Nephron progenitor cell (in vitro differentiated cells): ENCODE measurements at regions not wholly inside any gene's neighbourhood (a gene's known extent, or its start where the extent isn't known, plus 50 kb on each side); places are given as distances from the start of the nearest gene placed in this dataset.

Experiments used
- DNase-seq: peaks from one replicate; pipeline ENCODE4 v3.0.0; 2021
- H3K27ac Mint-ChIP-seq: 2 replicates; pipeline ENCODE4 v1.8.0; 2021; ENCODE audit warnings: mild to moderate bottlenecking, moderate library complexity, mixed read lengths
- H3K27me3 Mint-ChIP-seq: 2 replicates; pipeline ENCODE4 v1.8.0; 2021; ENCODE audit warnings: mild to moderate bottlenecking, low read depth, mixed read lengths; ENCODE audit not compliant: poor library complexity
- H3K36me3 Mint-ChIP-seq: 2 replicates; pipeline ENCODE4 v1.8.0; 2021; ENCODE audit warnings: low read depth, mixed read lengths
- H3K4me1 Mint-ChIP-seq: 2 replicates; pipeline ENCODE4 v1.8.0; 2021; ENCODE audit warnings: mixed read lengths
- H3K4me3 Mint-ChIP-seq: 2 replicates; pipeline ENCODE4 v1.8.0; 2021; ENCODE audit warnings: mild to moderate bottlenecking, moderate library complexity, mixed read lengths
- H3K9me3 Mint-ChIP-seq: 2 replicates; pipeline ENCODE4 v1.8.0; 2021; ENCODE audit warnings: mild to moderate bottlenecking, moderate library complexity, mixed read lengths
- CTCF ChIP-seq: fragments of 200-600 bp; sonication (generic); IDR thresholded peaks from 2 replicates; pipeline ENCODE4 v1.5.0; 2021; ENCODE audit warnings: antibody characterized with exemption

GRCh38 chr12:87266305-87266704 is 762.9 kb downstream of the C12orf50 start:
- DNase-seq, result no peak
- TF ChIP-seq CTCF, result no peak
- Mint-ChIP-seq H3K27me3 (no peaks in the 10 kb centered on the region), H3K9me3 (no peaks in the 10 kb centered on the region), H3K36me3 (no peaks in the 10 kb centered on the region), H3K4me3 (no peak overlapping the region), H3K4me1 (peaks cover 5% of the 10 kb centered on the region), H3K27ac (no peak overlapping the region)

GRCh38 chr12:87259391-87259790 is 769.8 kb downstream of the C12orf50 start:
- TF ChIP-seq CTCF, result no peak
- no peaks in the 10 kb centered on the region for H3K27me3 Mint-ChIP-seq
- H3K27ac Mint-ChIP-seq, result no peak overlapping the region
- no peaks in the 10 kb centered on the region for H3K9me3 Mint-ChIP-seq
- H3K36me3 Mint-ChIP-seq, result no peaks in the 10 kb centered on the region
- DNase-seq, result no peak
- no peaks in the 10 kb centered on the region for H3K4me1 Mint-ChIP-seq
- H3K4me3 Mint-ChIP-seq, result no peak overlapping the region

GRCh38 chr12:87254381-87255030 is 774.7 kb downstream of the C12orf50 start:
- Mint-ChIP-seq H3K9me3 (no peaks in the 10 kb centered on the region), H3K4me3 (no peak overlapping the region), H3K4me1 (no peaks in the 10 kb centered on the region), H3K27me3 (no peaks in the 10 kb centered on the region), H3K27ac (no peak overlapping the region), H3K36me3 (no peaks in the 10 kb centered on the region)
- DNase-seq, result no peak
- TF ChIP-seq CTCF, result no peak

- Mint-ChIP-seq H3K4me3 (no peak overlapping the region), H3K27ac (no peak overlapping the region), H3K4me1 (peaks cover under 1% of the 10 kb centered on the region), H3K9me3 (no peaks in the 10 kb centered on the region), H3K27me3 (no peaks in the 10 kb centered on the region), H3K36me3 (no peaks in the 10 kb centered on the region)
- no peak for TF ChIP-seq CTCF
- DNase-seq, result no peak
These were observed 776.0 kb downstream of the C12orf50 start for GRCh38 chr12:87253157-87253556.

GRCh38 chr12:87246726-87247125 is 782.5 kb downstream of the C12orf50 start:
- no peak overlapping the region for H3K27ac Mint-ChIP-seq
- H3K4me1 Mint-ChIP-seq, result peaks cover 11% of the 10 kb centered on the region
- H3K9me3 Mint-ChIP-seq, result no peaks in the 10 kb centered on the region
- H3K27me3 Mint-ChIP-seq, result no peaks in the 10 kb centered on the region
- no peak for TF ChIP-seq CTCF
- DNase-seq, result no peak
- H3K36me3 Mint-ChIP-seq, result no peaks in the 10 kb centered on the region
- H3K4me3 Mint-ChIP-seq, result no peak overlapping the region

GRCh38 chr12:87238466-87238865 is 790.7 kb downstream of the C12orf50 start:
- DNase-seq, result no peak
- no peak overlapping the region for H3K4me3 Mint-ChIP-seq
- no peak overlapping the region for H3K27ac Mint-ChIP-seq
- no peaks in the 10 kb centered on the region for H3K9me3 Mint-ChIP-seq
- no peaks in the 10 kb centered on the region for H3K27me3 Mint-ChIP-seq
- no peaks in the 10 kb centered on the region for H3K36me3 Mint-ChIP-seq
- TF ChIP-seq CTCF, result no peak
- no peaks in the 10 kb centered on the region for H3K4me1 Mint-ChIP-seq
